SK-N-SH treated with all-trans-retinoic acid at 6 μM for 48 hours (cell line): ENCODE measurements at regions not wholly inside any gene's neighbourhood (a gene's known extent, or its start where the extent isn't known, plus 50 kb on each side); places are given as distances from the start of the nearest gene placed in this dataset.
"Not testable (repeated sequence)": the region's sequence is repeated elsewhere in the genome, so short reads cannot be mapped to it uniquely, and the experiment has no call there.

Experiments
- ARNTL ChIP-seq: fragments of 450-650 bp; formaldehyde crosslinking; IDR thresholded peaks from 2 replicates; pipeline ENCODE4 v1.5.0; 2020; ENCODE audit warnings: low read depth, mild to moderate bottlenecking, moderate library complexity, borderline replicate concordance
- ISL1 ChIP-seq: fragments of 250-450 bp; sonication (Bioruptor Pico); IDR thresholded peaks from 2 replicates; pipeline ENCODE4 v2.1.2; 2022; ENCODE audit warnings: mild to moderate bottlenecking, moderate library complexity
- OSR1 ChIP-seq: fragments of 250-450 bp; sonication (Bioruptor Pico); IDR thresholded peaks from 2 replicates; pipeline ENCODE4 v1.8.0; 2022; ENCODE audit warnings: moderate library complexity, mild to moderate bottlenecking, inconsistent platforms
- PPARA ChIP-seq: fragments of 250-450 bp; sonication (Bioruptor Pico); IDR thresholded peaks from 2 replicates; pipeline ENCODE4 v1.5.0; 2020; ENCODE audit warnings: mild to moderate bottlenecking, borderline replicate concordance
- TCF4 ChIP-seq: fragments of 250-450 bp; sonication (Bioruptor Pico); IDR thresholded peaks from 2 replicates; pipeline ENCODE4 v1.8.0; 2021; ENCODE audit warnings: mild to moderate bottlenecking, moderate library complexity, borderline replicate concordance
- ZC3H10 ChIP-seq: fragments of 250-450 bp; sonication (Bioruptor Pico); IDR thresholded peaks from 2 replicates; pipeline ENCODE4 v1.5.1; 2021; ENCODE audit warnings: mild to moderate bottlenecking, moderate library complexity
- ZFP3 ChIP-seq: fragments of 250-450 bp; sonication (Bioruptor Pico); IDR thresholded peaks from 2 replicates; pipeline ENCODE4 v1.5.0; 2020; ENCODE audit warnings: mild to moderate bottlenecking, moderate library complexity
- ZFP30 ChIP-seq: fragments of 450-650 bp; formaldehyde crosslinking; IDR thresholded peaks from 2 replicates; pipeline ENCODE4 v1.5.0; 2022; ENCODE audit warnings: mild to moderate bottlenecking, moderate library complexity
- TF ChIP-seq, protein P1 (sequence below): fragments of 250-450 bp; sonication (Bioruptor Pico); IDR thresholded peaks from 2 replicates; pipeline ENCODE4 v1.8.0; 2020; ENCODE audit warnings: mild to moderate bottlenecking, moderate library complexity, borderline replicate concordance

DNA sequence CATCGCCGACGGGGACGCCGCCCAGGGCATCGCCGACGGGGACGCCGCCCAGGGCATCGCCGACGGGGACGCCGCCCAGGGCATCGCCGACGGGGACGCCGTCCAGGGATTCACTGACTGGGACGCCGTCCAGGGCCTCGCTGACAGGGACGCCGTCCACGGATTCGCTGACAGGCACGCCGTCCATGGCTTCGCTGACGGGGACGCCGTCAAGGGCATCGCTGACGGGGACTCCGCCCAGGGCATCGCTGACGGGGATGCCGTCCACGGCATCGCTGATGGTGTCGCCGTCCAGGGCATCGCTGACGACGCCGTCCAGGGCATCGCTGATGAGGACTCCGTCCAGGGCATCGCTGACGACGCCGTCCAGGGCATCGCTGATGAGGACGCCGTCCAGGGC lies 947.2 kb downstream of the TUBA3C start:
- TF ChIP-seq TCF4 (CRISPR knock-in tag); ISL1 (CRISPR knock-in tag); OSR1; ZFP30 (CRISPR knock-in tag); PPARA; ZFP3 (CRISPR knock-in tag); ZC3H10 (CRISPR knock-in tag); ARNTL (CRISPR knock-in tag): not testable (repeated sequence)
- TF ChIP-seq, protein P1, sequence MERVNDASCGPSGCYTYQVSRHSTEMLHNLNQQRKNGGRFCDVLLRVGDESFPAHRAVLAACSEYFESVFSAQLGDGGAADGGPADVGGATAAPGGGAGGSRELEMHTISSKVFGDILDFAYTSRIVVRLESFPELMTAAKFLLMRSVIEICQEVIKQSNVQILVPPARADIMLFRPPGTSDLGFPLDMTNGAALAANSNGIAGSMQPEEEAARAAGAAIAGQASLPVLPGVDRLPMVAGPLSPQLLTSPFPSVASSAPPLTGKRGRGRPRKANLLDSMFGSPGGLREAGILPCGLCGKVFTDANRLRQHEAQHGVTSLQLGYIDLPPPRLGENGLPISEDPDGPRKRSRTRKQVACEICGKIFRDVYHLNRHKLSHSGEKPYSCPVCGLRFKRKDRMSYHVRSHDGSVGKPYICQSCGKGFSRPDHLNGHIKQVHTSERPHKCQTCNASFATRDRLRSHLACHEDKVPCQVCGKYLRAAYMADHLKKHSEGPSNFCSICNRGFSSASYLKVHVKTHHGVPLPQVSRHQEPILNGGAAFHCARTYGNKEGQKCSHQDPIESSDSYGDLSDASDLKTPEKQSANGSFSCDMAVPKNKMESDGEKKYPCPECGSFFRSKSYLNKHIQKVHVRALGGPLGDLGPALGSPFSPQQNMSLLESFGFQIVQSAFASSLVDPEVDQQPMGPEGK (CRISPR knock-in tag): not testable (repeated sequence)
